HepG2 (cell line): ENCODE measurements at regions not wholly inside any gene's neighbourhood (a gene's known extent, or its start where the extent isn't known, plus 50 kb on each side); places are given as distances from the start of the nearest gene placed in this dataset.

Experiments used
- CENPT ChIP-seq: sonication (generic); formaldehyde crosslinking; IDR thresholded peaks from 2 replicates; pipeline ENCODE4 v1.8.0; 2022; ENCODE audit warnings: low read depth, mild to moderate bottlenecking, moderate library complexity, missing genetic modification reagents
- ELK4 ChIP-seq: sonication (generic); formaldehyde crosslinking; IDR thresholded peaks from 2 replicates; pipeline ENCODE4 v1.9.0; 2021; ENCODE audit warnings: missing genetic modification reagents, borderline replicate concordance
- FUBP1 ChIP-seq: sonication (generic); formaldehyde crosslinking; IDR thresholded peaks from 2 replicates; pipeline ENCODE4 v1.5.1; 2020; ENCODE audit warnings: missing genetic modification reagents, mild to moderate bottlenecking, borderline replicate concordance
- GATAD2A ChIP-seq: IDR thresholded peaks from 2 replicates; pipeline ENCODE4 v1.6.1; 2016
- GLI4 ChIP-seq: sonication (generic); formaldehyde crosslinking; IDR thresholded peaks from 2 replicates; pipeline ENCODE4 v1.5.1; 2020; ENCODE audit warnings: missing genetic modification reagents, mild to moderate bottlenecking, moderate library complexity, borderline replicate concordance
- MAFF ChIP-seq: IDR thresholded peaks from 2 replicates; pipeline ENCODE4 v1.6.1; 2011; ENCODE audit warnings: low read depth, low read length, improper control_type of control experiment
- NAIF1 ChIP-seq: sonication (generic); formaldehyde crosslinking; IDR thresholded peaks from 2 replicates; pipeline ENCODE4 v1.5.0; 2020; ENCODE audit warnings: mild to moderate bottlenecking, missing genetic modification reagents, borderline replicate concordance
- PAWR ChIP-seq: sonication (generic); formaldehyde crosslinking; IDR thresholded peaks from 2 replicates; pipeline ENCODE4 v1.4.0; 2020; ENCODE audit warnings: missing genetic modification reagents, mild to moderate bottlenecking, borderline replicate concordance
- PHF5A ChIP-seq: IDR thresholded peaks from one replicate; pipeline ENCODE4 v1.6.1; 2018; ENCODE audit warnings: low read depth, missing genetic modification reagents; ENCODE audit not compliant: unreplicated experiment
- PHF8 ChIP-seq: sonication (generic); formaldehyde crosslinking; IDR thresholded peaks from 2 replicates; pipeline ENCODE4 v1.5.0; 2020; ENCODE audit warnings: missing genetic modification reagents
- REST ChIP-seq, 2 experiments: IDR thresholded peaks; 2 replicates each; pipeline ENCODE4 v1.6.1; 2011 to 2012; ENCODE audit warnings: low read length in 2 of 2, borderline replicate concordance in 1 of 2, low read depth in 1 of 2, mild to moderate bottlenecking in 1 of 2, moderate library complexity in 1 of 2
- SETDB1 ChIP-seq: sonication (generic); formaldehyde crosslinking; IDR thresholded peaks from 2 replicates; pipeline ENCODE4 v1.5.1; 2020; ENCODE audit warnings: missing genetic modification reagents, mild to moderate bottlenecking, borderline replicate concordance
- SOX6 ChIP-seq, 2 experiments: fragments of 450-650 bp in 1 of 2; sonication (generic) in 1 of 2; formaldehyde crosslinking in 1 of 2; IDR thresholded peaks; 2 replicates each; pipeline versions ENCODE4 v1.4.0 to v1.6.1; 2017 to 2020; ENCODE audit warnings: antibody characterized with exemption in 1 of 2, mild to moderate bottlenecking in 1 of 2, missing genetic modification reagents in 1 of 2
- ZBTB7B ChIP-seq: sonication (generic); formaldehyde crosslinking; IDR thresholded peaks from 2 replicates; pipeline ENCODE4 v1.4.0; 2020; ENCODE audit warnings: missing genetic modification reagents
- ZFP90 ChIP-seq: sonication (generic); formaldehyde crosslinking; IDR thresholded peaks from 2 replicates; pipeline ENCODE4 v1.8.0; 2022; ENCODE audit warnings: missing genetic modification reagents, mild to moderate bottlenecking, inconsistent platforms, borderline replicate concordance
- ZIK1 ChIP-seq: sonication (generic); formaldehyde crosslinking; IDR thresholded peaks from 2 replicates; pipeline ENCODE4 v1.5.0; 2020; ENCODE audit warnings: mild to moderate bottlenecking, low read depth, missing genetic modification reagents, borderline replicate concordance
- ZNF292 ChIP-seq: sonication (generic); formaldehyde crosslinking; IDR thresholded peaks from 2 replicates; pipeline ENCODE4 v1.8.1; 2022; ENCODE audit warnings: mild to moderate bottlenecking, low read depth, missing genetic modification reagents, borderline replicate concordance
- ZNF780A ChIP-seq: sonication (generic); formaldehyde crosslinking; IDR thresholded peaks from 2 replicates; pipeline ENCODE4 v1.8.0; 2022; ENCODE audit warnings: mild to moderate bottlenecking, missing genetic modification reagents, moderate library complexity
- TF ChIP-seq, protein P1 (sequence below): IDR thresholded peaks from 2 replicates; pipeline ENCODE4 v1.6.1; 2012; ENCODE audit warnings: low read length, improper control_type of control experiment

GRCh38 chr6:6723921-6724538 is 135.5 kb downstream of the LY86 start (continued):
- TF ChIP-seq FUBP1 (CRISPR knock-in tag) (no peak), NAIF1 (no peak), PHF5A (CRISPR knock-in tag) (no peak), ZNF780A (CRISPR knock-in tag) (no peak), PAWR (CRISPR knock-in tag) (no peak), ZFP90 (peak; percentile 19; the same call in 1 of the 2 replicates), REST (IDR thresholded peaks at IDR 0.05; ENCODE audit: borderline replicate concordance in 1 of 2, low read depth in 1 of 2, low read length in 2 of 2) (no peak), PHF8 (CRISPR knock-in tag) (no peak), ELK4 (CRISPR knock-in tag) (no peak), ZIK1 (CRISPR knock-in tag) (no peak), ZNF292 (CRISPR knock-in tag) (peak; percentile 47; the same call in 1 of the 2 replicates), ZBTB7B (CRISPR knock-in tag) (no peak), GLI4 (CRISPR knock-in tag) (no peak), GATAD2A (CRISPR knock-in tag) (0 out of 2 replicates have a peak, but pooled peaks have one; percentile 7), CENPT (no peak), SETDB1 (CRISPR knock-in tag) (no peak), MAFF (no peak), SOX6 (IDR thresholded peaks at IDR 0.05) (no peak), SOX6 (CRISPR knock-in tag; IDR thresholded peaks at IDR 0.05) (peak; percentile 30; the same call in 1 of the 2 replicates)
- TF ChIP-seq, protein P1, sequence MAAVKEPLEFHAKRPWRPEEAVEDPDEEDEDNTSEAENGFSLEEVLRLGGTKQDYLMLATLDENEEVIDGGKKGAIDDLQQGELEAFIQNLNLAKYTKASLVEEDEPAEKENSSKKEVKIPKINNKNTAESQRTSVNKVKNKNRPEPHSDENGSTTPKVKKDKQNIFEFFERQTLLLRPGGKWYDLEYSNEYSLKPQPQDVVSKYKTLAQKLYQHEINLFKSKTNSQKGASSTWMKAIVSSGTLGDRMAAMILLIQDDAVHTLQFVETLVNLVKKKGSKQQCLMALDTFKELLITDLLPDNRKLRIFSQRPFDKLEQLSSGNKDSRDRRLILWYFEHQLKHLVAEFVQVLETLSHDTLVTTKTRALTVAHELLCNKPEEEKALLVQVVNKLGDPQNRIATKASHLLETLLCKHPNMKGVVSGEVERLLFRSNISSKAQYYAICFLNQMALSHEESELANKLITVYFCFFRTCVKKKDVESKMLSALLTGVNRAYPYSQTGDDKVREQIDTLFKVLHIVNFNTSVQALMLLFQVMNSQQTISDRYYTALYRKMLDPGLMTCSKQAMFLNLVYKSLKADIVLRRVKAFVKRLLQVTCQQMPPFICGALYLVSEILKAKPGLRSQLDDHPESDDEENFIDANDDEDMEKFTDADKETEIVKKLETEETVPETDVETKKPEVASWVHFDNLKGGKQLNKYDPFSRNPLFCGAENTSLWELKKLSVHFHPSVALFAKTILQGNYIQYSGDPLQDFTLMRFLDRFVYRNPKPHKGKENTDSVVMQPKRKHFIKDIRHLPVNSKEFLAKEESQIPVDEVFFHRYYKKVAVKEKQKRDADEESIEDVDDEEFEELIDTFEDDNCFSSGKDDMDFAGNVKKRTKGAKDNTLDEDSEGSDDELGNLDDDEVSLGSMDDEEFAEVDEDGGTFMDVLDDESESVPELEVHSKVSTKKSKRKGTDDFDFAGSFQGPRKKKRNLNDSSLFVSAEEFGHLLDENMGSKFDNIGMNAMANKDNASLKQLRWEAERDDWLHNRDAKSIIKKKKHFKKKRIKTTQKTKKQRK: no peak
